Hematopoietic multipotent progenitor cell treated with erythropoietin and hydrocortisone succinate and interleukin-3 and kit ligand, for 6 days (in vitro differentiated cells): ENCODE measurements at regions not wholly inside any gene's neighbourhood (a gene's known extent, or its start where the extent isn't known, plus 50 kb on each side); places are given as distances from the start of the nearest gene placed in this dataset.

Experiments used
- DNase-seq: peaks from one replicate; pipeline ENCODE4 v3.0.0-alpha.2; 2015

DNA sequence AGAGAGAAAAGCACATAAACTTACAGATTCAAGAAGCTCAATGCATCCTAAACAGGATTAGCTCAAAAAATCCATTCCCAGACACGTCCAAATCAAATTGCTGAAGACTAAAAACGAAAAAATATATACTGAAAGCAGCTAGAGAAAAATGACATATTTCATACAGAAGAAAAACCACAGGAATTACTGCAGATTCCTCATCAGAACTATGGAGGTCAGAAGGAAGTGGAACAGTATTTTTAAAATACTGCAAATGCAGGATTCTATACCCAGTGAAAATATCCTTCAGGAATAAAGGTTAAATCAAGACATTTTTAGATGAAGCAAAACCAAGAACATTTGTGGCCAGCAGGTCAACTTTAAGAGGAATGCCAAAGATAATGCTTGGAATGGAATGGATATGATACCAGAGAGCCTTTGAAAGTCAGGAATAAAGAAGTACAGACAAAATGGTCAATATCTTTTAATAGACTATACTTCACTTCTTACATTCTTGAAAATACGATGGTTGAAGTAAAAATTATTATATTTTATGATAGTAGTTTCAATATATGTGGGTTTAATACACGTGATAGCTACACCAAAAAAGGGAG, 352.9 kb downstream of the CTTN start:
- no peak for DNase-seq

DNA sequence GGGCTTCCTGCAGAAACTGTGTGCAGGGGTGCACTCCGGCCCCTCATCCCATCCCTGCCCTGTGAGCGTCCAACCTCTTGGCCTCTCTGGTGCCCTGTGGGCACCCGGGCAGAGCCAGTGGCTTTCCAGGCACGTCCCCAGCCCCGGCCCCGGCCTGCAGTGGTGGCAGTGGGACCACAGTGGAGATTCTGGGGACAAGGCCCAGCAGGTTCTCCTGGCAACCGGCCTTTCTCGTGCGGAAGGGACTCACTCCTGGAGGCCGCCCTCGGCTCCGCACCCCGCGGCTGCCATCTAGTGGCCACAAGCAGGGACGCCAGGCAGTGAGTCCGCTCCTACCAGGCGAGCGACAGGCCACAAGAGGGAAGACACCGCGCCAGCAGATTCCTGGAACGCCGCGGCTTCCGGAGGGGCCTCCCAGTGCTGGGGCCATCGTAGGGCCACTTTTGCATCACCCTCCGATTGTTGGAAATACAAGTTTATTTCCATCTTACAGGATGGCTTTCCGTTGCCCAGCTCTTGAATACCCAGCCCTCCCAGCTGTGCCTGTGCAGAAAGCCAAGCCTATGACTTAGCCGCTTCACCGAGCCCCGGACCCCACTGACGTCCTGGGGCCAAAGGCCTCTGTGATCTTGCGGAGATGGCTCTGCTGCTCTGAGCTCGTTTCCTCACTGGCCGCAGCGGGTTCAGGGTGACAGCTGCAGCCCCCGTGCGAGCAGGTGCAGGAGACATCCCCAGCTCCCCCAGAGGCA, 357.3 kb downstream of the CTTN start:
- peak; percentile 80 for DNase-seq

DNA sequence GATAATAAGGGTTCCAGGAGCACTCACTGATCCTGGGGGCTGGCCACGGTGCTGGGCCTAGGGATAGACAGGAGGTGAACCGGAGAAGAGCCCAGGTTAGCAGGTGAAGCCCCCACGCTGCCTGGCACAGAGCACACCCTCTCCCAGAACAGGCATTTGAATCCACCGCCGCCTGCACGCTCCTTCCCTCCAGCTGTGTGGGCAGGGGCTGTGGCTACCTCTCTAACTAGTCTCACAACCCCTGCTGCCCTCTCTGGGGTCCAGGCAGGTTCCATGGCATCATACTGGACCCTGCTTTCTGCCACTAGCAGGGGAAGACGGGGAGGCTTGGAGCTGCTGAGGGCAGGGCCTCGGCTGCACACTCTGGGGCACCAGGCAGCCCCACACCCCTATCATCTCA, 358.0 kb downstream of the CTTN start:
- DNase-seq, result no peak

DNA sequence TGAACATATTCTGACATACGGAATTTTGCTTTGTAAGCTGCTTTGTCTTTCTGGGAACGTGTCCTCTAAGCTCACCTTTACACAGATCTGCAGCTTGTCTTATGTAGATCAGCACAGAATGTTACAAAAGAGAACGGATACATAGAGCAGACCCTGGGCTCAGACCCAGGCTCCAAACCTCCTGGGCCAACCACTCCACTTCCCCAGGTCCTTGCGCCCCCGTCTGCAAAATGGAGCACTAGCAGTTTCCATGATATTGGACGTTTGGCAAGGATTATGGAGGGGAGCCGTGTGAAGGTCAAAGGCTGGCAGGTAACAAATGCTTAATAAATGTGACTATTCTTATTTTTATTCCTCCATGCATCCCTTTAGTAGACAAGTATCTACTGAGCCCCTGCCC, 358.4 kb downstream of the CTTN start:
- DNase-seq, result no peak

DNA sequence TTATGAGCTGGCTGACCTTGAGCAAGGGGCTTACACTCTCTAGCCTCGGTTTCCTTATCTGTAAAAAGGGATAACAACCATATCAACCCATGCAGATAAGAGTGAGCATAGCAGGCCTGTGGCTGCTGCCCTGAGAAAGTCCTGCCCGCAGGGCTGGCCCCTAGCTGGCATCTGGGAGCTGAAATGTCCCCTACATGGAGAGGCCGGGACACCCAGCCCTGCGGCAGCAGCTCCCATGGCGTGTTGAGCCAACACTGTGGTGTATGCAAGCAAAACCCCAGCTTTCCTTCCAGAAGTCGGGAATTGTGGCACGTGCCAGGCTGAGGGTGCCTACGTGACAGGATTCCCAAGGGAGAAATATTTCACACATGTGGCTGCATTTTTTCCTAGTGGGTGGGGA, 358.9 kb downstream of the CTTN start:
- no peak for DNase-seq

DNA sequence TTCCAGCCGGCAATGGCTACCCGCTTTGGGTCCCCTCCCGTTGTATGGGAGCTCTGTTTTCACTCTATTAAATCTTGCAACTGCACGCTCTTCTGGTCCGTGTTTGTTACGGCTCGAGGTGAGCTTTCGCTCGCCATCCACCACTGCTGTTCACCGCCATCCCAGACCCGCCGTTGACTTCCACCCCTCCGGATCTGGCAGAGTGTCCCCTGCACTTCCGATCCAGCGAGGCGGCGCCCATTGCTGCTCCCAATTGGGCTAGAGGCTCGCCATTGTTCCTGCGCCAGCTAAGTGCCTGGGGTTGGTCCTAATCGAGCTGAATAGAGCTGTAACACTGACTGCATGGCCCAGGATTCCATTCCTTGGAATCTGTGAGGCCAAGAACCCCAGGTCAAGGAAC, 359.9 kb downstream of the CTTN start:
- DNase-seq, result no peak

DNA sequence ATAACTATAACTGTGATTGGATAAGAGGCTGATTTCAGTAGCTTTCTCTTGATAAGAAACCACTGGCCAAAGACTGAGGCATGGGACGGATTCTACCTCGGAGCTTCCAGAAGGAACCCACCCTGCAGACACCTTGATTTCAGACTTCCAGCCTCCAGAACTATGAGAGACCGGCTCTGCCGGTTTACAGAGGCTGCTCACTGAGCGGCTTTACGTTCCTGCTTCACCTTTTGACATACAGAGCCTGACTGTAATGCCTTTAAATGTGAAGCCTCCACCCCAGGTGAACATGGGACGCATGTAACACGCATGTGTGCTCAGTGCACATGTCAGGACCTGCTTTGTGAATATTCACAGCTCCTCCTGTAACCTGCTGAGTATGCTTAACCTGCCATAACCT, 361.5 kb downstream of the CTTN start:
- no peak for DNase-seq

DNA sequence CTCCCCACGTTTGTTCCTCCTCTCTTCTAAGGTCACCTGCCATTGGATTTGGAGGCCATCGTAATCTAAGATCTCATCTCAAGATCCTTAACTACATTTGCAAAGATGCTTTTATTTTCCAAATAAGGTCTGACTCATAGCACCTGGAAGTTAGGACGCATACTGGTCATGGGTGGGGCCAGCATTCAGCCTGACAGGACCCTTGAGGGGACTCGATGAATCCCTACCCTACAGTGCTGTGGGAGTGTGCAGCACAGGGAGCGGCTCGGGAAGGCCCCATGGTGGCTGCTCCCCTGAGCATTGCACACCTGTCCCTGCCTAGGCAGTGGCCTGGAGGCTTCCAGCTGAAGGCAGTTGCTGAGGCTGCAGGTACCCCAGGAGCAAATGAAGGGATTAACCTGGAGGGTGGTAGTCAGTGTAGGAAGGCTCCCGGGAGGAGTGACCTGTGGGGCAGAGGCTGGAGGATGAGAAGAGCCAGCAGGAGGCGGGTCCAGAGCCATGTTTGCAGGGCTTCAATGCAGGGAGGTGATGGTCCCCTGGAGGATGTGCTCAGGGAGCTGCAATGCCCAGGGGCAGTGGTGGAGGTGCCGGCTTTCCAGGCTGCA, 362.2 kb downstream of the CTTN start:
- DNase-seq, result no peak

DNA sequence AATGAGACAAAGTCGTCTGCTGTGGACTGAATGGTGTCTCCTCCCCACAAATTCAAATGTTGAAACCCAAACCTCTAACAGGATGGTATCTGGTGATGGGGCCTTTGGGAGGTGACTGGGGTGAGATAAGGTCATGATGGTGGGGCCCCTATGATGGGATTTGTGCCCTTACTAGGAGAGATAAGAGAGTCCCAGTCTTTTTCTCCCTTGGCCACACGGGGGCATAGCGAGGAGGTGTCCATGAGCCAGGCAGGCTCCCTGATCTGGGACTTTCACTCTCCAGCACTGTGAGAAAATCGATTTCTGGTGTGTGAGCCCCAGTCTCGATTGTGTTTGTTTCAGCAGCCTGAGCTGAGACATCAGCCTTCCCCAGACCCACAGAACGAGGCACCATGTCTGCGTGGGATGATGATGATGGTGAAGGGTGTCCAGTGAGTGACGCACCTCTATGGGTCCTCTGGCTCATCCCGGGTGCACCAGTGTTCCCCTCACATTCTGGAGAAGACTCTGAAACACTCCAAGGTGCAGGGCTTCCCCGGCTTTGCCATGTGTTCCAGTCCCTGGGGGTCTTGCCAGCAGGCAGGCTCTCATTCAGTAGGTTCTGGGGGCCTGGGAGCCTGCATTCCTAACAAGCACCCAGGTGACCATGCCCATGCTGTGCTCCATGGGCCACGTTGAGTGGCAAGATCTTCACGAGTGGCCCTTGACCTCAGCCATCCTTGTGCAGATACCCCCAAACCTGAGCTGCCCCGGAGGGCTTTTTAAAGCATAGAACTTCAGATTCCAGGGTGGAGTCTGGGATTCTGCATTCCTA, 363.0 kb downstream of the CTTN start:
- no peak for DNase-seq

DNA sequence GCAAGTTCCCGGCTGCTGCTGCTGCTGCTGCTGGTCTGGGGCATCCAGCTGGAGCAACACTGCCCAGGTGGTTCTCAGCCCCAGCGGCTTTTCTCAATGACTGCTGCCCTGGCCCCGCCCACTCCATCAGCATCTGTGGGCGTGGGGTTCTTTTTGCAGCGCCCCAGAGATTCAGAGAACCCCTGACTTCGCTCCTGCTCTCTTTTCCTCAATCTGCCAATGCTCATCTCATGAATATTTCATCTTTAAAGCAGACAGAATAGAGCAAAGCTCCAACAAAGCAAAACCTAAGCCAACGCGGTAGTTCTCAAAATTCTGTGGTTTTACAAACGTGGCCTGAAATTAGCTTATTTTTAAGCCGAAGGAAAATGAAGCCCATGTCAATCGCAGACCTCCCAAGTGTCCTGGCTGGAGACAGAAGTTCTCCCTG, 363.6 kb downstream of the CTTN start:
- no peak for DNase-seq

DNA sequence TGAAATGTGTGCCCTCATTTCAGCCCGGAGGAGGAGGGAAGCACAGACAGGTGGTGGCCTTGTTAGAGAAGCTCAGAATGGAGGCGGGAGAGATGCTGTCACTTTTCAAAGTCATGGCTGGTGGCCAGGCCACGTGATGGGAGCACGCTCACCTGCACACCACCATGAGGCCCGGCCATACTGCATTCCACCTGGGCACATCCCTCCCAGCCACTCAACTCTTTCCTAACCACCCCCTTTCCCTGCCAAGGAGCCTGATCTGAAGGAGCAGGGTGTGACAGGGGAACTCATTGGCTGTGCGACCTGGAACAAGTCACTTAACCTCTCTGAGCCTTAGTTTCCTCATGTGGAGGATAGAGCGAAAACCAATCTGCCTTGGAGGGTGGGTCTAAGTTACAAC, 364.5 kb downstream of the CTTN start:
- DNase-seq, result no peak

DNA sequence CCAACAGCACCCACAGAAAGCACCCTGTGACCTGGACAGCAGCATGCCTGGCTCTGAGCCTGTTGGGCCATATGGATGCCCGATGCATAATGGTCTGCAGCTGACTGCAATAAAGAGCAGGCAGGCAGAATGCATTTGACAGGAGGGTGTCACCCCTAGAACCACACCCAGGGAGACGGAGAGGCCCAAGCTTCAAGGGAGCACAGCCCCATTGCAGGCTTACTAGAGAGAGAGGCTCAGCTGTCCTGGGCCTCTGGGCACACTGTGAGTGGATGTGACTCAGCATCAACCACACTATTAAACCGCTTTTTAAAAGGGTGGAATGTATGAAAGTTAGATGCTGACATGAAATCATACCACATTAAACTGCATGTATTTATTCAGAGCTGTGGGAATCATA, 365.3 kb downstream of the CTTN start:
- no peak for DNase-seq

DNA sequence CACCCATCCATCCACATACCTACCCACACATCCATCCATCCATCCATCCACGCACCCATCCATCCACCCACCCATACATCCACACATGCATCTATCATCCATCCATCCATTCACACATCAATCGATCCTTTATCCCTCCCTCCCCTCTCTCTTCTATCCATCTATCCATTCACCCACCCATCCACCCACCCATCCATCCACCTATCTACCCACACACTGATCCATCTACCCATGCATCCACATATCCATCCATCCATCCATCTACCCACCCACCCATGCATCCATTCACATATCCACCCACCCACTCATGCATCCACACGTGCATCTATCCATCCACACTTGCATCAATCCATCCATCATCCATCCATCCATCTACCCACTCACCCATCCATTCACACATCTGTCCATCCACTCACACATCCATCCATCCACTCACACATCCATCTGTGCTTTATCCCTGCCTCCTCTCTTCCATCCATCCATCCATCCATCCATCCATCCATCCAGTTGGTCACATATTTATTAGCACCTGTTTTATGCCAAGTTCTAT, 366.1 kb downstream of the CTTN start:
- no peak for DNase-seq

DNA sequence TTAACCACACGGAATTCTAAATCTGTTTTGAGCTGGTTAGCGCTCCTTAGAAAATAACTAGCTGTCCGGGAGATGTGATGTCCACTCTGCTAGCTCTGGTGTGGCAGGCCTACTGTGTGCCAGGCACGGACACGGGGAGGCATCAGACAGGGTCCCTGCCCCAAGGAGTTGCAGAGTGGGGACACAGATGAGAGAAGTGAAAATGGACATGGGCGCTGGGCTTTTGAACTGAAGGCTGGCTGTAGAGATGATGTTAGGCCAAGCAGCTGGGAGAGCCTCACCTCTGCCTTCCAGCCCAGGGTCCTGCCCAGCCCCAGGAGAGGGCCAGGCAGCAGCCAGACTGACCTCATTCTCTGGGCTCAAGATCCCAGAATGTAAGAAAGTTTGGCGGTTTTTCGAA, 368.6 kb downstream of the CTTN start:
- DNase-seq, result no peak

DNA sequence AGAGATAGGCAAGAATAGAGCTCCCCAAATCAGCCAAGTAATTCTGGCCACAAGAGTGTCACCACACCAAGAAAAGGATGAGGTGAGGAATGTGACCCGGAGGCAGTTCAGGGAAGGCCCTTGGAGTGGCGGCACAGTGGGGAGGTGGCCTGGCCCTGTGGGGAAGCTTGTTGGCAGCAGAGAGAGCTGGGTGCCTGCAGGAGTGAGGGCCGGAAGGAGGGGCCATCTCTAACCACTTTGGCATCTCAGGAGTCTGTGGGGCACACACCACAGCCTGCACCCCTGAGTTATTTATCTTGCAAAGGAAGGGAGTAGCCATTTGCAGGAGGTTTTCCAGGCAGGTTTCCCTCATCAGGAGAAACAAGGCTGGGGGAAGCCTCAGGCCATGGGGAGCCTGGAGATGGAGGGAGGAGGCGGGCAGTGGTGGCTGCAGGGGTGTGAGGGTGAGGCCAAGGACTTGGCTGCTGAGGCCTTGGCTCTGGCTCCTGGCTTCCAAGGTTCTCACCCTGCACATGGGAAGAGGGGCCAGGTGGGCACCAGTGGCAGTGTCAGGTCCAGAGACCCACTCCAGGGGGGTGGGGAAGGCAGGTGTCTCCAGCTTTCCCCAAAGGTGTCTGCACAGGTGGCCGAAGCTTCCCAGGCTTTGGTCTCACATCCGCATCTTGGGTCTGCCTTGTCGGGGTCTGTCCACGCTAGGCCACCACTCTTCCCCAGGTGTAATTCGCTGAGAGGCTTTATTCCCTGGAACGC, 370.2 kb downstream of the CTTN start:
- DNase-seq, result no peak

DNA sequence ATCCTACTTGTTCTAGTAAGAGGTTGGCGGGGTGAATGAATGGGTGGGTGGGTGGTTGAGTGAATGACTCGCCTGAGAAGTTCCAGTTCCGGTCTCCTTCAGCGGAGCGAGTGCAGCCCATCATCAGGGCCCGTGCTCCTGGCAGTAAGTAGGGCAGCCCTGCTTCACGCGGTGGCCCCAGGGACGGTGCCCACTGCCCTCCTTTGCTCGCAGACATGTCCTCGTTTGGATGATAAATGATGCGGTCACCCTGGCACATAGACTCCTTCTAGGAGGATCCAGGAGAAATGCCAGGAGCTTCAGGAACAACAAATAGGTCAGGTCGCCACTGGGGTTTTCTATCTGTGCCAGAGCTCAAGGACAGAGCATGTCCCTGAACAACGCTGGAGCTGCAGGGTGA, 370.8 kb downstream of the CTTN start:
- DNase-seq, result no peak

DNA sequence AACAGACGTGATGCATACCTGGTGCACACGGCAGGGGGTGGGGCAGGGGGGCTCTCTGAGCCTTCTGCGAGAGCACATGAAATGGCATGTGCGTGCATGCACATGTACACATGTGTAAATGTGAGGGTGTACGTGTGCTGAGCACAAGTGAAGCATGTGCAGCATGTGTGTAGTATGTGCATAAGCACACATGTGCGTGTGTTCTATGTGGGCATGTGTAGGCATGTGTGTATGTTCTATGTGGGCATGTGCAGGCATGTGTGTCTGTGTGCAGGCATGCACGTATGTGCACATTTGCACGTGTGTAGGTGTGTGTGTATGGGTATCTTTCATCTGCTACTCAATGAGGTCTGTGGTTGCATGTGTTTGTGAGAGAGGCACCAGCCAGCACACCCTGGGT, 371.2 kb downstream of the CTTN start:
- DNase-seq, result no peak

DNA sequence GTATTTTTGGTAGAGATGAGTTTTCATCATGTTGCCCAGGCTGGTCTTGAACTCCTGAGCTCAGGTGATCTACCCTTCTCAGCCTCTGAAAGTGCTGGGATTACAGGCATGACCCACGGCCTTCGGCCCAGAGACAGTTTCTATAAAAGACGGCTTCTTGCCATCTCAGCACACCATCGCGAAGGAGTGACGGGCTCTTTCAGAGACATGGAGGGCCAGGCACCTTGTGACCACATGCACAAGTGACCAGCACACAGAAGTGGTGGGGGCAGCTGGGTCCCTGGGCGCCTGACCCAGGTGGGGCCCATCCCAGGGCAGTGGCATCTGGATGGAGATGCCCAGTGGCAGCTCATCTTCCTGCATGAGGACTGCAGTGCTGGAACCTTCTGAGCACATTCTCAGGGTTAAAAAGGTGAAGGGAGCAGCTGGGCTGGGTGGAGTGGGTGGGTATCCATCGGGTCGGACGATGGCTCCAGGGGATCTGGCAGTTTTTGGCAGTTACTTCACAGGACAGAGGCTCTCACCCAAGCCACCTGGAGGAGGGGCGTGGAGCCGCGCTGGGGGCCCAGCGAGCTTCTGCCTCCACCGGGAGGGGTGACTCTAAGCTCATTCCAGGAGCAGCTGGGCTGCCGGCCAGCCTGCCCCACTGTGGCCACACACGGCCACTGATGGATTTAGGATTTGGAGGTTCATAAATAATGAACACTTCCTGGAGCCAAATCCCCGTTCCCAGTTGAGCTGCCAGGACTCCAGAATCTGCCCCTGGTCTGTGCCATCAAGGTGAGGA, 373.0 kb downstream of the CTTN start:
- DNase-seq, result no peak

DNA sequence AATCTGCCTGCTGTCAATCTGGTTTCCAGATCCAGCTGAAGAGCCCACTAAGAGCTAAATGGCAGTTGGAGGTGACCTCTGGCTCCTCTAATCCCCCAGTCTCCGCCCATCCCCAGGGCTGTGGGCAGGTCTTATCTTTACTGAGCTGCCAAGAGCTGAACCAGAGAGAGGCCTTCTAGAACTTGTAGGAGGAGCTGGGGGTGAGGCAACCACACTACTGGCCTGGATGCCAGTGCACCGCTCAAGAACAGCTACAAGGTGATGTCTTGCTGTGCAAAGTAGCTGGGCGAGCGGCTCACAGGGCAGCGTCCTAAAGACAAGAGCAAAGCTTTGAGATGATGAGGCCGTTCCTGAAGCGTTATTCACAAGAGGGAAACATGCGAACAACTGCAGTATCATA, 374.6 kb downstream of the CTTN start:
- DNase-seq, result peak; percentile 37

DNA sequence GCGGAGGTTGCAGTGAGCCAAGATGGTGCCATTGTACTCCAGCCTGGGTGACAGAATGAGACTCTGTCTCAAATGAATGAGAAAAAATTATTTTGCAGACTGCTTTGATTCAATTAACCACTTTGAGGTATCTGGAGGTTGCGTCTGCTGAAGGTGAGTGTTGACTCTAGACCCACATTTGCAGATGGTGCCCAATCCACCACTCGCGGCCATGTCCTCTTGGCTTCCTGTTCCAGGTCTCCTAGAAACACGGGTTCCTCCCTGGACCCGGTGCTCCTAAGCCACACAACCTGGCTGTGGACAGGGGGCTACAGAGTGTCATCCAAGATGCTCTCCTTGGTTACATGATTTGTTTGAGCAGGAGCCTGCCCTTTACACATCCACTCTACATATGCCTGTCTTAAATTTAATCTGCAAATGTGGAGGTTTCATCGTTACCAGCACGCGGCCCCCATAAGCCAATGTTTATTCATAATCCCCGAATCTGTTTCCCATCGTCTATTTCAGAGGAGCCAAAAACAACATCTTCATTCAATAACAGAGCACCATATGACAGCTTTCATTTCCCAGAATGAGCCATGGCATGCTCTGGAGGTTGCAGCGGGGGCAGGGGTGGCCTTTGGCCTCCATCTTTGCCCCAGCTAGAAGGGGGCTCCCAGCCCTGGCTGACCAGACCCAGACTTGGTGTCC, 377.2 kb downstream of the CTTN start:
- DNase-seq, result no peak

DNA sequence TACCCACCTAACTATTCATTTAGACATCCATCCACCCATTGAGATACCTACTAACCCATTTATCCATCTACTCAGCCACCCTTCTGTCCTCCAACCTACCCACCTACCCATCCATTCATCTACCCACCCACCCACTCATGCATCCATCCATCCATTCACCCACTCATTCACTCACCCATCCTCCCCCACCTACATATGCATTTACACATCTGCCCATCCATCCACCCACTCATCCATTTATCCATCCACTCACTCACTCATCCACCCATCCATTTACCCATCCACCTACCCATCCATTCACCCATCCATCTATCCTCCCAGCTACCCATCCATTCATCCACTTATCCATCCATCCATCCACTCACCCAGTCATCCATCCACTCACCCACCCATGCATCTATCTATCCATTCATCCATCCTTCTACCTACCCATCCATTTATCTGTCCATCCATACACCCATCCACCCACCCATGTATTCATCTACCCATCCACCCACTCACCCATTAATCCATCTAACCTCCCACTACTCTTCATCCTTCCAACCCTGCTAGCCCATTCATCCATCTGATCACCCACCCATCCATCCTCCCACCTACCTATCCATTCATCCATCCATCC, 378.7 kb downstream of the CTTN start:
- DNase-seq, result no peak
